WTC11 (cell line): ENCODE measurements at regions not wholly inside any gene's neighbourhood (a gene's known extent, or its start where the extent isn't known, plus 50 kb on each side); places are given as distances from the start of the nearest gene placed in this dataset.

Source experiments
- CREM ChIP-seq: sonication (generic); formaldehyde crosslinking; IDR thresholded peaks from 2 replicates; pipeline ENCODE4 v1.8.1; 2022; ENCODE audit warnings: mild to moderate bottlenecking, missing genetic modification reagents, moderate library complexity
- CTCF ChIP-seq: fragments of 200-600 bp; IDR thresholded peaks from 2 replicates; pipeline ENCODE4 v1.8.0; 2022; ENCODE audit warnings: antibody characterized with exemption
- MLX ChIP-seq: sonication (generic); formaldehyde crosslinking; IDR thresholded peaks from 2 replicates; pipeline ENCODE4 v1.8.1; 2023; ENCODE audit warnings: mild to moderate bottlenecking, missing genetic modification reagents, moderate library complexity
- MYBL2 ChIP-seq: sonication (generic); formaldehyde crosslinking; IDR thresholded peaks from 2 replicates; pipeline ENCODE4 v1.8.1; 2023; ENCODE audit warnings: mild to moderate bottlenecking, moderate library complexity, missing genetic modification reagents
- NR3C1 ChIP-seq: sonication (generic); formaldehyde crosslinking; conservative IDR thresholded peaks from 2 replicates; pipeline ENCODE4 v1.8.1; 2023; ENCODE audit warnings: low read depth, mild to moderate bottlenecking, missing genetic modification reagents
- SMAD3 ChIP-seq: sonication (generic); formaldehyde crosslinking; IDR thresholded peaks from 2 replicates; pipeline ENCODE4 v1.8.0; 2022; ENCODE audit warnings: missing genetic modification reagents, mild to moderate bottlenecking, borderline replicate concordance
- TEAD4 ChIP-seq: sonication (generic); formaldehyde crosslinking; IDR thresholded peaks from 2 replicates; pipeline ENCODE4 v1.8.0; 2022; ENCODE audit warnings: mild to moderate bottlenecking, missing genetic modification reagents
- ZNF232 ChIP-seq: sonication (generic); formaldehyde crosslinking; IDR thresholded peaks from 2 replicates; pipeline ENCODE4 v1.8.0; 2022; ENCODE audit warnings: mild to moderate bottlenecking, missing genetic modification reagents
- TF ChIP-seq, protein P1 (sequence below): sonication (generic); formaldehyde crosslinking; IDR thresholded peaks from 2 replicates; pipeline ENCODE4 v1.8.0; 2022; ENCODE audit warnings: mild to moderate bottlenecking, missing genetic modification reagents

DNA sequence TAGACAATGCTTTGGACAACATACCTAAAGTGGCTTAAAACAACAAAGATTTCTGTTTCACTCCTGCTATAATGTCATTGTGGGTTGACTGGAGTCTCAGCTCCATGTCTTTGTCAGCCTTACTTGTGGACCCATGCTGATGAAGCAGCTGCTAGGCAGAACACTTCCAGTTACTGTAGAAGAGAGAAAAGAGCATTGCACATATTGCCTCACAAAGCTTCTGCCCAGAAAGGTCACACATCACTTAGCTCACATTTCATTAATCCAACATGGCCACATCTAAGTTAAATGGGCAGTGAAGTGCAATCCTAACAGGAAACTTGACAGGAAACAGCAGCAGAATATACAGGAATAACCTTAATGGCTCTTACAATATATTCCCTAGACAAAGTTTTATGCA, 480.5 kb upstream of the HTR1E start:
- no peak for TF ChIP-seq CTCF
- TF ChIP-seq, protein P1, sequence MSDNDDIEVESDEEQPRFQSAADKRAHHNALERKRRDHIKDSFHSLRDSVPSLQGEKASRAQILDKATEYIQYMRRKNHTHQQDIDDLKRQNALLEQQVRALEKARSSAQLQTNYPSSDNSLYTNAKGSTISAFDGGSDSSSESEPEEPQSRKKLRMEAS = no peak
- TF ChIP-seq TEAD4 (CRISPR knock-in tag) = no peak
- no peak for TF ChIP-seq MLX (CRISPR knock-in tag)
- no peak for TF ChIP-seq CREM
- TF ChIP-seq SMAD3 (CRISPR knock-in tag) = no peak
- no peak for TF ChIP-seq NR3C1 (CRISPR knock-in tag)
- TF ChIP-seq ZNF232 = no peak
- TF ChIP-seq MYBL2 (CRISPR knock-in tag) = no peak
